GM23338 (cell line): ENCODE measurements at regions not wholly inside any gene's neighbourhood (a gene's known extent, or its start where the extent isn't known, plus 50 kb on each side); places are given as distances from the start of the nearest gene placed in this dataset.

Experiments
- ATAC-seq: fragments of 200-7000 bp; cut with Tn5 transposase; 3 replicates; pipeline ENCODE4 v1.9.1; 2020
- DNase-seq: peaks from one replicate; pipeline ENCODE4 v3.0.0-alpha.2; 2015; ENCODE audit warnings: low spot score
- H2AFZ ChIP-seq: fragments of 200-600 bp; sonication (generic); 2 replicates; pipeline ENCODE4 v1.8.0; 2016; ENCODE audit warnings: antibody characterized with exemption, mild to moderate bottlenecking, moderate library complexity
- H3F3A ChIP-seq: fragments of 200-600 bp; sonication (generic); replicated peaks from 2 replicates; pipeline ENCODE4 v1.8.0; 2017; ENCODE audit warnings: antibody characterized with exemption, mixed run types, low read depth
- H3K27ac ChIP-seq: fragments of 200-600 bp; sonication (generic); 2 replicates; pipeline ENCODE4 v1.6.1; 2016; ENCODE audit warnings: low read depth
- H3K27me3 ChIP-seq: fragments of 200-600 bp; sonication (generic); 2 replicates; pipeline ENCODE4 v1.8.0; 2016; ENCODE audit warnings: mild to moderate bottlenecking, mixed run types, moderate library complexity; ENCODE audit not compliant: insufficient read depth
- H3K36me3 ChIP-seq: fragments of 200-600 bp; sonication (generic); 2 replicates; pipeline ENCODE4 v1.8.0; 2016; ENCODE audit warnings: mild to moderate bottlenecking; ENCODE audit not compliant: insufficient read depth
- H3K4me1 ChIP-seq: fragments of 200-600 bp; sonication (generic); 2 replicates; pipeline ENCODE4 v1.8.0; 2016; ENCODE audit warnings: mild to moderate bottlenecking, moderate library complexity; ENCODE audit not compliant: insufficient read depth
- H3K4me2 ChIP-seq: fragments of 200-600 bp; sonication (generic); 2 replicates; pipeline ENCODE4 v1.7.1; 2017; ENCODE audit warnings: mixed run types
- H3K4me3 ChIP-seq: fragments of 200-600 bp; sonication (generic); 2 replicates; pipeline ENCODE4 v1.6.1; 2016; ENCODE audit warnings: mixed run types
- H3K79me2 ChIP-seq: fragments of 200-600 bp; sonication (generic); replicated peaks from 2 replicates; pipeline ENCODE4 v1.8.0; 2017; ENCODE audit warnings: mild to moderate bottlenecking; ENCODE audit not compliant: insufficient read depth
- H3K9me2 ChIP-seq: fragments of 200-600 bp; sonication (generic); 2 replicates; pipeline ENCODE4 v1.8.0; 2017; ENCODE audit not compliant: insufficient read depth
- H4K20me1 ChIP-seq: fragments of 200-600 bp; sonication (generic); replicated peaks from 2 replicates; pipeline ENCODE4 v1.8.0; 2017; ENCODE audit warnings: mild to moderate bottlenecking; ENCODE audit not compliant: insufficient read depth
- H3K27ac Mint-ChIP-seq: 2 replicates; pipeline ENCODE4 v1.8.0; 2020; ENCODE audit warnings: inconsistent platforms, mild to moderate bottlenecking, moderate library complexity, mixed read lengths
- H3K27me3 Mint-ChIP-seq: 3 replicates; pipeline ENCODE4 v1.8.0; 2022; ENCODE audit warnings: low read depth, mild to moderate bottlenecking, moderate library complexity, mixed read lengths, inconsistent platforms; ENCODE audit not compliant: insufficient read depth, poor library complexity
- H3K36me3 Mint-ChIP-seq: 3 replicates; pipeline ENCODE4 v1.8.0; 2021; ENCODE audit warnings: low read depth, mild to moderate bottlenecking, inconsistent platforms, moderate library complexity, mixed read lengths
- H3K4me1 Mint-ChIP-seq: 3 replicates; pipeline ENCODE4 v1.8.0; 2020; ENCODE audit warnings: mild to moderate bottlenecking, inconsistent platforms, mixed read lengths
- H3K4me3 Mint-ChIP-seq: 3 replicates; pipeline ENCODE4 v1.8.0; 2021; ENCODE audit warnings: moderate library complexity, mild to moderate bottlenecking, inconsistent platforms, mixed read lengths
- H3K9me3 Mint-ChIP-seq: 3 replicates; pipeline ENCODE4 v1.8.0; 2020; ENCODE audit warnings: moderate library complexity, mild to moderate bottlenecking, inconsistent platforms, mixed read lengths
- CREB1 ChIP-seq: fragments of 250-450 bp; sonication (Bioruptor Pico); IDR thresholded peaks from 2 replicates; pipeline ENCODE4 v1.5.0; 2020; ENCODE audit warnings: low read depth, mild to moderate bottlenecking, moderate library complexity
- EZH2 ChIP-seq: fragments of 200-600 bp; sonication (generic); IDR thresholded peaks from one replicate; pipeline ENCODE4 v1.8.0; 2017; ENCODE audit warnings: antibody characterized with exemption, mild to moderate bottlenecking, low read depth; ENCODE audit not compliant: unreplicated experiment
- EZH2phosphoT487 ChIP-seq: fragments of 200-600 bp; sonication (generic); IDR thresholded peaks from one replicate; pipeline ENCODE4 v1.8.1; 2018; ENCODE audit warnings: antibody characterized with exemption; ENCODE audit not compliant: unreplicated experiment
- JUNB ChIP-seq: IDR thresholded peaks from one replicate; pipeline ENCODE4 v1.6.1; 2016; ENCODE audit warnings: antibody characterized with exemption; ENCODE audit not compliant: unreplicated experiment
- NANOG ChIP-seq: IDR thresholded peaks from 2 replicates; pipeline ENCODE4 v1.6.1; 2016; ENCODE audit warnings: antibody characterized with exemption, borderline replicate concordance
- POLR2AphosphoS5 ChIP-seq: IDR thresholded peaks from 2 replicates; pipeline ENCODE4 v1.6.1; 2016; ENCODE audit warnings: antibody characterized with exemption, low read depth
- STAT1 ChIP-seq: IDR thresholded peaks from one replicate; pipeline ENCODE4 v1.6.1; 2016; ENCODE audit warnings: antibody characterized with exemption; ENCODE audit not compliant: unreplicated experiment
- ZNF114 ChIP-seq: fragments of 250-450 bp; sonication (Bioruptor Pico); IDR thresholded peaks from 2 replicates; pipeline ENCODE4 v1.5.0; 2020; ENCODE audit warnings: mild to moderate bottlenecking, moderate library complexity
- TF ChIP-seq, protein P1 (sequence below), 2 experiments: fragments of 200-600 bp in 1 of 2; sonication (generic) in 1 of 2; conservative IDR thresholded peaks; 2 replicates each; pipeline versions ENCODE4 v1.5.1 to v1.6.1; 2016 to 2017; ENCODE audit warnings: antibody characterized with exemption in 2 of 2, low read depth in 2 of 2, mild to moderate bottlenecking in 2 of 2, moderate library complexity in 1 of 2
- TF ChIP-seq, protein P2 (sequence below): IDR thresholded peaks from 2 replicates; pipeline ENCODE4 v1.6.1; 2016; ENCODE audit warnings: antibody characterized with exemption
- TF ChIP-seq, protein P3 (sequence below): IDR thresholded peaks from one replicate; pipeline ENCODE4 v1.6.1; 2018; ENCODE audit warnings: antibody characterized with exemption; ENCODE audit not compliant: unreplicated experiment

DNA sequence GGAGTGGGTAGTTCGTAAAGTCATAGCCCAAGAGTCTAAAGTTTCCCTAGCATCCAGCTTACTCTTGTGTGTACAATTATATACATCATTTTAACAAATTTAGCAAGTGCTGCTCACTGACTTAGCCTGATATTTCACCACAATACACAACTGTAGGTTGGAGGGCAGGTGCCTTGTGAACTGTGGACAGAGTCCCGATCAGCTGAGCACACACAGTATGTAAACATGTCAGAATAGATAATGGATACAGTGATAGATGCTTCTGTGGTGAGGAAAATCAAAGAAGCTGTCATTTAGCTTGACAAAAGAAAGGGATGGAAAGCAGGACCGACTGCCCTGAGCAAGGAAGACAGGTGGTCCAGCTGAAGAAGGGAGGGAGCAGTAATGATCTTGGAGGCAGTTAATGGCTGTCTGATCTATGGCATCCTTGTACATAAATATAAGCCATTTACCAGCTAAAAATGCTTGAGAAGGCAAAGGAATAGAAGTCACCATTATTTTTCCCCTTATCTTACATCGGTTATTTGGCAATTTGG is 372.8 kb upstream of the UBE2E3 start:
- ATAC-seq, result no peak
- no peak overlapping the region for H3K27ac Mint-ChIP-seq

More for the DNA sequence above, 372.8 kb upstream of the UBE2E3 start:
- H3K4me1 ChIP-seq, result no peaks in the 10 kb centered on the region
- DNase-seq, result no peak
- H3K9me3 Mint-ChIP-seq, result no peaks in the 10 kb centered on the region
- no peaks in the 10 kb centered on the region for H3K36me3 Mint-ChIP-seq
- no peak overlapping the region for H3K4me3 Mint-ChIP-seq
- no peak overlapping the region for H3K4me3 ChIP-seq
- no peaks in the 10 kb centered on the region for H3K9me2 ChIP-seq
- H3K27me3 Mint-ChIP-seq, result no peaks in the 10 kb centered on the region
- H4K20me1 ChIP-seq, result no peaks in the 10 kb centered on the region
- no peaks in the 10 kb centered on the region for H3K27me3 ChIP-seq
- H3F3A ChIP-seq, result no peaks in the 10 kb centered on the region
- H3K27ac ChIP-seq, result no peak overlapping the region
- TF ChIP-seq EZH2phosphoT487 (no peak), ZNF114 (CRISPR knock-in tag) (no peak), STAT1 (no peak), EZH2 (no peak), JUNB (no peak), CREB1 (CRISPR knock-in tag) (no peak), POLR2AphosphoS5 (no peak), NANOG (no peak)
- TF ChIP-seq, protein P1, sequence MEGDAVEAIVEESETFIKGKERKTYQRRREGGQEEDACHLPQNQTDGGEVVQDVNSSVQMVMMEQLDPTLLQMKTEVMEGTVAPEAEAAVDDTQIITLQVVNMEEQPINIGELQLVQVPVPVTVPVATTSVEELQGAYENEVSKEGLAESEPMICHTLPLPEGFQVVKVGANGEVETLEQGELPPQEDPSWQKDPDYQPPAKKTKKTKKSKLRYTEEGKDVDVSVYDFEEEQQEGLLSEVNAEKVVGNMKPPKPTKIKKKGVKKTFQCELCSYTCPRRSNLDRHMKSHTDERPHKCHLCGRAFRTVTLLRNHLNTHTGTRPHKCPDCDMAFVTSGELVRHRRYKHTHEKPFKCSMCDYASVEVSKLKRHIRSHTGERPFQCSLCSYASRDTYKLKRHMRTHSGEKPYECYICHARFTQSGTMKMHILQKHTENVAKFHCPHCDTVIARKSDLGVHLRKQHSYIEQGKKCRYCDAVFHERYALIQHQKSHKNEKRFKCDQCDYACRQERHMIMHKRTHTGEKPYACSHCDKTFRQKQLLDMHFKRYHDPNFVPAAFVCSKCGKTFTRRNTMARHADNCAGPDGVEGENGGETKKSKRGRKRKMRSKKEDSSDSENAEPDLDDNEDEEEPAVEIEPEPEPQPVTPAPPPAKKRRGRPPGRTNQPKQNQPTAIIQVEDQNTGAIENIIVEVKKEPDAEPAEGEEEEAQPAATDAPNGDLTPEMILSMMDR (conservative IDR thresholded peaks at IDR 0.05; ENCODE audit: low read depth in 2 of 2), result no peak
- TF ChIP-seq, protein P2, sequence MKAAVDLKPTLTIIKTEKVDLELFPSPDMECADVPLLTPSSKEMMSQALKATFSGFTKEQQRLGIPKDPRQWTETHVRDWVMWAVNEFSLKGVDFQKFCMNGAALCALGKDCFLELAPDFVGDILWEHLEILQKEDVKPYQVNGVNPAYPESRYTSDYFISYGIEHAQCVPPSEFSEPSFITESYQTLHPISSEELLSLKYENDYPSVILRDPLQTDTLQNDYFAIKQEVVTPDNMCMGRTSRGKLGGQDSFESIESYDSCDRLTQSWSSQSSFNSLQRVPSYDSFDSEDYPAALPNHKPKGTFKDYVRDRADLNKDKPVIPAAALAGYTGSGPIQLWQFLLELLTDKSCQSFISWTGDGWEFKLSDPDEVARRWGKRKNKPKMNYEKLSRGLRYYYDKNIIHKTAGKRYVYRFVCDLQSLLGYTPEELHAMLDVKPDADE, result no peak
- TF ChIP-seq, protein P3, sequence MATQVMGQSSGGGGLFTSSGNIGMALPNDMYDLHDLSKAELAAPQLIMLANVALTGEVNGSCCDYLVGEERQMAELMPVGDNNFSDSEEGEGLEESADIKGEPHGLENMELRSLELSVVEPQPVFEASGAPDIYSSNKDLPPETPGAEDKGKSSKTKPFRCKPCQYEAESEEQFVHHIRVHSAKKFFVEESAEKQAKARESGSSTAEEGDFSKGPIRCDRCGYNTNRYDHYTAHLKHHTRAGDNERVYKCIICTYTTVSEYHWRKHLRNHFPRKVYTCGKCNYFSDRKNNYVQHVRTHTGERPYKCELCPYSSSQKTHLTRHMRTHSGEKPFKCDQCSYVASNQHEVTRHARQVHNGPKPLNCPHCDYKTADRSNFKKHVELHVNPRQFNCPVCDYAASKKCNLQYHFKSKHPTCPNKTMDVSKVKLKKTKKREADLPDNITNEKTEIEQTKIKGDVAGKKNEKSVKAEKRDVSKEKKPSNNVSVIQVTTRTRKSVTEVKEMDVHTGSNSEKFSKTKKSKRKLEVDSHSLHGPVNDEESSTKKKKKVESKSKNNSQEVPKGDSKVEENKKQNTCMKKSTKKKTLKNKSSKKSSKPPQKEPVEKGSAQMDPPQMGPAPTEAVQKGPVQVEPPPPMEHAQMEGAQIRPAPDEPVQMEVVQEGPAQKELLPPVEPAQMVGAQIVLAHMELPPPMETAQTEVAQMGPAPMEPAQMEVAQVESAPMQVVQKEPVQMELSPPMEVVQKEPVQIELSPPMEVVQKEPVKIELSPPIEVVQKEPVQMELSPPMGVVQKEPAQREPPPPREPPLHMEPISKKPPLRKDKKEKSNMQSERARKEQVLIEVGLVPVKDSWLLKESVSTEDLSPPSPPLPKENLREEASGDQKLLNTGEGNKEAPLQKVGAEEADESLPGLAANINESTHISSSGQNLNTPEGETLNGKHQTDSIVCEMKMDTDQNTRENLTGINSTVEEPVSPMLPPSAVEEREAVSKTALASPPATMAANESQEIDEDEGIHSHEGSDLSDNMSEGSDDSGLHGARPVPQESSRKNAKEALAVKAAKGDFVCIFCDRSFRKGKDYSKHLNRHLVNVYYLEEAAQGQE, result no peak
- H2AFZ ChIP-seq, result no peak overlapping the region
- no peaks in the 10 kb centered on the region for H3K4me1 Mint-ChIP-seq
- H3K4me2 ChIP-seq, result no peak overlapping the region
- no peaks in the 10 kb centered on the region for H3K36me3 ChIP-seq
- no peaks in the 10 kb centered on the region for H3K79me2 ChIP-seq
